ENCODE measurements at regions not wholly inside any gene's neighbourhood (a gene's known extent, or its start where the extent isn't known, plus 50 kb on each side); places are given as distances from the start of the nearest gene placed in this dataset.

DNA sequence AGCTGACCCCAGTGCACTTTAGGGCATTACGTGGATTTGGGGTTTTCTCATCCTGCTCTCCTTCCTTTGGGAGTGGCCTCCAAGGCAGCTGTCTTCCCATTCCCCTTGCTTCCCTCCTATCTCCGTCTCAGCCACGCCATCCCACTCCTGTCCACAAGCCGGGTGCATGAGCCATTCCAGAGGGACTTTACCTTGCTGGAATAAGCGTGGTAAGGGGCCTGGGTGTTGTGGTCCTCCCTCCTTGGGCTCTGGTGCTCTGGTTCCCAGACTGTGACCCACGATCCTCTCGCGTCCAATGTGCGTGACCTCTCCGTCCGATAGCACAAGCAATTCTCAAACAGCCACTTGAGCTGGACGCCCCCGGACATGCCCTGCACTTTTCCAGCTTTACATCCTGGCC is 60.6 kb upstream of the NKX2-2 start:
- no peak overlapping the region for H4K8ac ChIP-seq (ENCODE audit: low read depth, low read length)
- WGBS, 2 donors (ENCODE audit: extremely low coverage in 2 of 2, insufficient read length in 2 of 2, insufficient replicate concordance in 1 of 2) = no CpG with 5 or more reads among the region's 13 CpGs

DNA sequence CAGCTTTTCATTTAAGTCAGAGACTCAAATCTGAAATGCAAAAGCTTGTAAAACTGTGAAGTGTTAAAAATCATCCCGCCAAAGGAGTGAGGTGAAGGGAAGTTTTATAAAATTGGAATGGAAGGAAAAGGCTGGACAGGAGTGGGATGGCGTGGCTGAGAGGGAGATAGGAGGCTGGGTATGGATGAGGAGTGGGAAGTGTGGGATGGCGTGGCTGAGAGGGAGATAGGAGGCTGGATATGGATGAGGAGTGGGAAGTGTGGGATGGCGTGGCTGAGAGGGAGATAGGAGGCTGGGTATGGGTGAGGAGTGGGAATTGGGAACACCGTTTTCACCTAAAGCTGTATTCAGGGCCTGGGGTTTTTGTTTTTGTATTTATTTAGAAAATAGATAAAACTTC is 59.4 kb upstream of the NKX2-2 start:
- 100% methylated on average over 1 of the region's 5 CpGs; no CpG with 5 or more reads in 1 of the 2 donors for WGBS, 2 donors (ENCODE audit: extremely low coverage in 2 of 2, insufficient read length in 2 of 2, insufficient replicate concordance in 1 of 2)
- H3K9ac ChIP-seq (ENCODE audit: low read depth, low read length, poor library complexity) = peak overlapping the region; percentile 2
- H2AFZ ChIP-seq (ENCODE audit: low read length) = no peak overlapping the region
- H3K23ac ChIP-seq (ENCODE audit: low read depth, low read length, poor library complexity) = no peak overlapping the region
- no peaks in the 10 kb centered on the region for H3K79me1 ChIP-seq (ENCODE audit: low read depth, low read length)
- H3K27me3 ChIP-seq (ENCODE audit: control insufficient read depth in 3 of 3, insufficient read depth in 3 of 3, low read depth in 1 of 3, low read length in 3 of 3) = peaks cover 0 to 15% (median 0%) of the 10 kb centered on the region in 3 experiments
- no peak overlapping the region for H2BK15ac ChIP-seq (ENCODE audit: low read length)
- no peaks in the 10 kb centered on the region for H3K9me3 ChIP-seq (replicated peaks in 1 of 2; ENCODE audit: control insufficient read depth in 2 of 2, insufficient read depth in 1 of 2, low read depth in 1 of 2, low read length in 2 of 2)
- H4K8ac ChIP-seq (ENCODE audit: low read depth, low read length) = no peak overlapping the region
- peaks cover 0 to 3% of the 10 kb centered on the region in 2 donors for H3K4me1 ChIP-seq (ENCODE audit: control insufficient read depth in 2 of 2, insufficient read depth in 1 of 2, low read depth in 1 of 2, low read length in 2 of 2)
- no peak overlapping the region for H3K18ac ChIP-seq (ENCODE audit: low read length)
- H3K36me3 ChIP-seq (replicated peaks in 1 of 2; ENCODE audit: control insufficient read depth in 2 of 2, insufficient read depth in 2 of 2, low read length in 2 of 2) = no peaks in the 10 kb centered on the region
- no peak overlapping the region for H2AK5ac ChIP-seq (ENCODE audit: low read depth, low read length)
- H3K4me3 ChIP-seq (ENCODE audit: low read length in 2 of 2) = no peak overlapping the region
- no peak for DNase-seq (ENCODE audit: low spot score)
- H3K4ac ChIP-seq (ENCODE audit: low read length) = no peak overlapping the region
- no peak overlapping the region for H3K14ac ChIP-seq (ENCODE audit: low read length)
- H2BK120ac ChIP-seq (ENCODE audit: low read depth, low read length) = no peak overlapping the region
- no peak overlapping the region for H2BK5ac ChIP-seq (ENCODE audit: low read length)
- H3K27ac ChIP-seq (replicated peaks; ENCODE audit: low read length) = no peak overlapping the region
- H2BK12ac ChIP-seq (ENCODE audit: low read length) = no peak overlapping the region
- no peak overlapping the region for H3K4me2 ChIP-seq (ENCODE audit: insufficient read depth, low read length, poor library complexity, severe bottlenecking)
- H4K91ac ChIP-seq (ENCODE audit: low read depth, low read length, poor library complexity) = no peak overlapping the region

More for the DNA sequence above, 60.6 kb upstream of the NKX2-2 start:
- no peak for DNase-seq (ENCODE audit: low spot score)
- Histone ChIP-seq H3K9ac (ENCODE audit: low read depth, low read length, poor library complexity) (no peak overlapping the region), H3K4ac (ENCODE audit: low read length) (no peak overlapping the region), H3K4me2 (ENCODE audit: insufficient read depth, low read length, poor library complexity, severe bottlenecking) (no peak overlapping the region), H3K9me3 (replicated peaks in 1 of 2; ENCODE audit: control insufficient read depth in 2 of 2, insufficient read depth in 1 of 2, low read depth in 1 of 2, low read length in 2 of 2) (no peaks in the 10 kb centered on the region), H3K27ac (replicated peaks; ENCODE audit: low read length) (no peak overlapping the region), H3K14ac (ENCODE audit: low read length) (peak overlapping the region; percentile 73), H3K79me1 (ENCODE audit: low read depth, low read length) (no peaks in the 10 kb centered on the region), H3K23ac (ENCODE audit: low read depth, low read length, poor library complexity) (no peak overlapping the region), H3K36me3 (replicated peaks in 1 of 2; ENCODE audit: control insufficient read depth in 2 of 2, insufficient read depth in 2 of 2, low read length in 2 of 2) (no peaks in the 10 kb centered on the region), H2AK5ac (ENCODE audit: low read depth, low read length) (no peak overlapping the region), H2AFZ (ENCODE audit: low read length) (no peak overlapping the region), H2BK120ac (ENCODE audit: low read depth, low read length) (no peak overlapping the region), H4K91ac (ENCODE audit: low read depth, low read length, poor library complexity) (no peak overlapping the region), H3K4me1 (ENCODE audit: control insufficient read depth in 2 of 2, insufficient read depth in 1 of 2, low read depth in 1 of 2, low read length in 2 of 2) (peaks cover 0 to 3% of the 10 kb centered on the region in 2 donors), H3K18ac (ENCODE audit: low read length) (no peak overlapping the region), H2BK5ac (ENCODE audit: low read length) (no peak overlapping the region), H2BK12ac (ENCODE audit: low read length) (no peak overlapping the region), H3K4me3 (ENCODE audit: low read length in 2 of 2) (no peak overlapping the region), H2BK15ac (ENCODE audit: low read length) (no peak overlapping the region), H3K27me3 (ENCODE audit: control insufficient read depth in 3 of 3, insufficient read depth in 3 of 3, low read depth in 1 of 3, low read length in 3 of 3) (peaks cover 0 to 20% (median 0%) of the 10 kb centered on the region in 3 experiments)

DNA sequence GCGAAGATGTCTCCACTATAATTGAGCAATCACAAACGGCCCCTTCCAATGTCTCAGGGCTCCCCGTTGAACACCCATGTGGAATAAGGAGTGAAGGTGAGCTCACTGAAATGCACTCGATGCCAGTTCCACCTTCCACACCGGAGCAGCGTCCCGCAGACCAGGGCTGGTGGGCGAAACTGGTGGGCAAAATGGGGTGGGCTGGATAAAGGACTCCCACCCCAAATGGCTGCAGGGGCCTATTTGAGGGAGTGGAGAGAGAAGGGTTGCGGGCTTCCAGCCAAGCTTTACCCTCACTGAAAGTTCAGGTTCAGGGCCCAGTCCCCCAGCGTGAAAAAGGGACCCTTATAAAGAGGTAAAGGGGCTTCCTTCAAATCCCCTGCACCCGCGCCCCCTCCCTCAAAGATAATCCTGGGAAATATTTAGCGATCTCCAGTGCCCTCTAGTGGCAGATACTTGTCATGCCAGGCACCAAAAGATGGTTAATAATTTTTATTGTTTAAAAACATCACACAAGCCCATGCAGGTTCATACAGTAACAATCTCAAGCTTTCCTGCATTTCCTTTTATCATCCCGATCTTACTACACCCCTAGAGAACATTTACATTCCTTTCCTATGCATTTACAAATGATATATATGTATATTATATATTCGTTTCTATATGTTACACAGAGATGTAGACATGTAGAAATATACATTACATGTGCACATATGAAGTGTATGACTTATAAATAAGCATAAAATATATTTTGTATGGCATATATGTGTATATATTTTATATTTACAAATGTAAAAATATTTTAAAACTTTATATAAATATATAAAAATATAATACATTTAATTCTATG is 58.2 kb upstream of the NKX2-2 start:
- no peaks in the 10 kb centered on the region for H3K9me3 ChIP-seq (replicated peaks in 1 of 2; ENCODE audit: control insufficient read depth in 2 of 2, insufficient read depth in 1 of 2, low read depth in 1 of 2, low read length in 2 of 2)
- H4K8ac ChIP-seq (ENCODE audit: low read depth, low read length) = no peak overlapping the region
- H3K36me3 ChIP-seq (replicated peaks in 1 of 2; ENCODE audit: control insufficient read depth in 2 of 2, insufficient read depth in 2 of 2, low read length in 2 of 2) = no peaks in the 10 kb centered on the region
- no peak overlapping the region for H3K4ac ChIP-seq (ENCODE audit: low read length)
- no peak overlapping the region for H3K14ac ChIP-seq (ENCODE audit: low read length)
- no peak overlapping the region for H2AK5ac ChIP-seq (ENCODE audit: low read depth, low read length)
- no peak overlapping the region for H3K4me2 ChIP-seq (ENCODE audit: insufficient read depth, low read length, poor library complexity, severe bottlenecking)
- peaks cover 0 to 15% (median 0%) of the 10 kb centered on the region in 3 experiments for H3K27me3 ChIP-seq (ENCODE audit: control insufficient read depth in 3 of 3, insufficient read depth in 3 of 3, low read depth in 1 of 3, low read length in 3 of 3)
- H3K79me1 ChIP-seq (ENCODE audit: low read depth, low read length) = no peaks in the 10 kb centered on the region
- no peak overlapping the region for H2AFZ ChIP-seq (ENCODE audit: low read length)
- no peak overlapping the region for H3K23ac ChIP-seq (ENCODE audit: low read depth, low read length, poor library complexity)
- no peak overlapping the region for H3K9ac ChIP-seq (ENCODE audit: low read depth, low read length, poor library complexity)
- H4K91ac ChIP-seq (ENCODE audit: low read depth, low read length, poor library complexity) = no peak overlapping the region
- no peak overlapping the region for H3K4me3 ChIP-seq (ENCODE audit: low read length in 2 of 2)
- no CpG with 5 or more reads among the region's 15 CpGs for WGBS, 2 donors (ENCODE audit: extremely low coverage in 2 of 2, insufficient read length in 2 of 2, insufficient replicate concordance in 1 of 2)
- H2BK12ac ChIP-seq (ENCODE audit: low read length) = no peak overlapping the region
- H3K18ac ChIP-seq (ENCODE audit: low read length) = no peak overlapping the region
- H3K4me1 ChIP-seq (ENCODE audit: control insufficient read depth in 2 of 2, insufficient read depth in 1 of 2, low read depth in 1 of 2, low read length in 2 of 2) = peaks cover 0 to 3% of the 10 kb centered on the region in 2 donors
- no peak overlapping the region for H2BK15ac ChIP-seq (ENCODE audit: low read length)
- DNase-seq (ENCODE audit: low spot score) = peak; percentile 24
- H2BK5ac ChIP-seq (ENCODE audit: low read length) = no peak overlapping the region
- no peak overlapping the region for H3K27ac ChIP-seq (replicated peaks; ENCODE audit: low read length)
- no peak overlapping the region for H2BK120ac ChIP-seq (ENCODE audit: low read depth, low read length)

DNA sequence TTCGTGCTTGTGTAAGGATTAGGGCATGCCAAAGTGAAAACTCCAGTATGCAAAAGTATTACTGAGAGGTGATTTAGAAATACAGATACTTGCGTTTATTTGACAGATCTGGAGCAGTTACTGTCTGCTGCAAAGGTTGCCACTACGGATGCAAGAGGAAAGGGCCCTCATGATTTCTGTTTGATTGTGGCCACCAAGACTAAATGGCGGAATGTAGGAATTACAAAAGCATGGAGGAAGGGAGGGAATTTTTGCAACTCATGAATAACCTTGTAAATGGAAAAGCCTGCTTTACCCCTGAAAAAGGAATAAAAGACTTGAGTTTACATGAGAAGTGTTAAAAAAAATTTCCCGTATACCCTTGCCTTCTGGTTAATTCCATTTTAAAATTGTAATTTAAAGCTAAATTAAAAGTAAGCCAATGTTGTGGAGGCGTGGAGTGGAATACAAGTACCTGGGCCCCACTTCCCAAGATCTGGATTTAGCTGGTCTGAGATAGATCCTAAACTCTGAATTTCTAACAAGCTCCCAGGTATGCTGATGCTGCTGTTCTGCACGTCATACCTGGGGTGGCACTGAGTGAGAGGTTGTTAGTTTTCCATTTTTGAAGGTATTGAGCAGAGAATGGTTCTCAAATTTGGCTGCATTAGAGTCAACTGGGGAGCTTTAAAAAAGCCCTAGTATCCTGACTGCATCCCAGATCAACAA is 56.6 kb upstream of the NKX2-2 start:
- Histone ChIP-seq H3K4me2 (ENCODE audit: insufficient read depth, low read length, poor library complexity, severe bottlenecking) (no peak overlapping the region), H3K18ac (ENCODE audit: low read length) (no peak overlapping the region), H3K36me3 (replicated peaks in 1 of 2; ENCODE audit: control insufficient read depth in 2 of 2, insufficient read depth in 2 of 2, low read length in 2 of 2) (no peaks in the 10 kb centered on the region), H3K9me3 (replicated peaks in 1 of 2; ENCODE audit: control insufficient read depth in 2 of 2, insufficient read depth in 1 of 2, low read depth in 1 of 2, low read length in 2 of 2) (no peaks in the 10 kb centered on the region), H2AK5ac (ENCODE audit: low read depth, low read length) (no peak overlapping the region), H2BK120ac (ENCODE audit: low read depth, low read length) (no peak overlapping the region), H3K27ac (replicated peaks; ENCODE audit: low read length) (no peak overlapping the region), H3K4me3 (ENCODE audit: low read length in 2 of 2) (no peak overlapping the region), H2BK12ac (ENCODE audit: low read length) (no peak overlapping the region), H3K9ac (ENCODE audit: low read depth, low read length, poor library complexity) (no peak overlapping the region), H3K4me1 (ENCODE audit: control insufficient read depth in 2 of 2, insufficient read depth in 1 of 2, low read depth in 1 of 2, low read length in 2 of 2) (peaks cover 0 to 3% of the 10 kb centered on the region in 2 donors), H2AFZ (ENCODE audit: low read length) (no peak overlapping the region), H3K79me1 (ENCODE audit: low read depth, low read length) (no peaks in the 10 kb centered on the region), H2BK5ac (ENCODE audit: low read length) (no peak overlapping the region), H3K27me3 (ENCODE audit: control insufficient read depth in 3 of 3, insufficient read depth in 3 of 3, low read depth in 1 of 3, low read length in 3 of 3) (peaks cover 0 to 11% (median 0%) of the 10 kb centered on the region in 3 experiments), H3K23ac (ENCODE audit: low read depth, low read length, poor library complexity) (no peak overlapping the region), H2BK15ac (ENCODE audit: low read length) (no peak overlapping the region), H4K8ac (ENCODE audit: low read depth, low read length) (no peak overlapping the region), H3K14ac (ENCODE audit: low read length) (no peak overlapping the region), H3K4ac (ENCODE audit: low read length) (no peak overlapping the region), H4K91ac (ENCODE audit: low read depth, low read length, poor library complexity) (no peak overlapping the region)
- no peak for DNase-seq (ENCODE audit: low spot score)
- no CpG with 5 or more reads among the region's 7 CpGs for WGBS, 2 donors (ENCODE audit: extremely low coverage in 2 of 2, insufficient read length in 2 of 2, insufficient replicate concordance in 1 of 2)
